OCI-LY1 (cell line): ENCODE measurements at regions not wholly inside any gene's neighbourhood (a gene's known extent, or its start where the extent isn't known, plus 50 kb on each side); places are given as distances from the start of the nearest gene placed in this dataset.

Experiments
- EZH2 ChIP-seq: fragments of 200-600 bp; sonication (generic), shearing (Covaris generic); IDR thresholded peaks from 2 replicates; pipeline ENCODE4 v1.8.0; 2017; ENCODE audit warnings: borderline replicate concordance, mixed run types, mild to moderate bottlenecking, antibody characterized with exemption, low read length, moderate library complexity, mixed read lengths
- TF ChIP-seq, protein P1 (sequence below): fragments of 200-600 bp; sonication (generic), shearing (Covaris generic); IDR thresholded peaks from 2 replicates; pipeline ENCODE4 v1.5.1; 2017; ENCODE audit warnings: mild to moderate bottlenecking, antibody characterized with exemption, low read length, moderate library complexity, mixed read lengths

- TF ChIP-seq, protein P1, sequence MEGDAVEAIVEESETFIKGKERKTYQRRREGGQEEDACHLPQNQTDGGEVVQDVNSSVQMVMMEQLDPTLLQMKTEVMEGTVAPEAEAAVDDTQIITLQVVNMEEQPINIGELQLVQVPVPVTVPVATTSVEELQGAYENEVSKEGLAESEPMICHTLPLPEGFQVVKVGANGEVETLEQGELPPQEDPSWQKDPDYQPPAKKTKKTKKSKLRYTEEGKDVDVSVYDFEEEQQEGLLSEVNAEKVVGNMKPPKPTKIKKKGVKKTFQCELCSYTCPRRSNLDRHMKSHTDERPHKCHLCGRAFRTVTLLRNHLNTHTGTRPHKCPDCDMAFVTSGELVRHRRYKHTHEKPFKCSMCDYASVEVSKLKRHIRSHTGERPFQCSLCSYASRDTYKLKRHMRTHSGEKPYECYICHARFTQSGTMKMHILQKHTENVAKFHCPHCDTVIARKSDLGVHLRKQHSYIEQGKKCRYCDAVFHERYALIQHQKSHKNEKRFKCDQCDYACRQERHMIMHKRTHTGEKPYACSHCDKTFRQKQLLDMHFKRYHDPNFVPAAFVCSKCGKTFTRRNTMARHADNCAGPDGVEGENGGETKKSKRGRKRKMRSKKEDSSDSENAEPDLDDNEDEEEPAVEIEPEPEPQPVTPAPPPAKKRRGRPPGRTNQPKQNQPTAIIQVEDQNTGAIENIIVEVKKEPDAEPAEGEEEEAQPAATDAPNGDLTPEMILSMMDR, result no peak
- no peak for TF ChIP-seq EZH2
Observed at GRCh38 chr5:3155717-3156116, 404.2 kb upstream of the IRX2 start.
